Chondrocyte (in vitro differentiated cells): ENCODE measurements at regions not wholly inside any gene's neighbourhood (a gene's known extent, or its start where the extent isn't known, plus 50 kb on each side); places are given as distances from the start of the nearest gene placed in this dataset.

ENCODE experiments used
- DNase-seq: peaks from one replicate; pipeline ENCODE4 v3.0.0; 2021; ENCODE audit warnings: mixed read lengths, low spot score
- H3K27ac Mint-ChIP-seq: one replicate; pipeline ENCODE4 v1.8.0; 2021; ENCODE audit warnings: mild to moderate bottlenecking, moderate library complexity, mixed read lengths; ENCODE audit not compliant: unreplicated experiment
- H3K27me3 Mint-ChIP-seq: 2 replicates; pipeline ENCODE4 v1.8.0; 2021; ENCODE audit warnings: low read depth, mixed read lengths
- H3K36me3 Mint-ChIP-seq: 2 replicates; pipeline ENCODE4 v1.8.0; 2021; ENCODE audit warnings: low read depth, mixed read lengths
- H3K4me1 Mint-ChIP-seq: 2 replicates; pipeline ENCODE4 v1.8.0; 2021; ENCODE audit warnings: low read depth, mild to moderate bottlenecking, mixed read lengths
- H3K4me3 Mint-ChIP-seq: one replicate; pipeline ENCODE4 v1.8.0; 2021; ENCODE audit warnings: mild to moderate bottlenecking, moderate library complexity, mixed read lengths; ENCODE audit not compliant: unreplicated experiment
- H3K9me3 Mint-ChIP-seq: 2 replicates; pipeline ENCODE4 v1.8.0; 2021; ENCODE audit warnings: low read depth, mixed read lengths
- TF ChIP-seq, protein P1 (sequence below): fragments of 200-600 bp; sonication (generic); IDR thresholded peaks from 2 replicates; pipeline ENCODE4 v1.5.0; 2021; ENCODE audit warnings: antibody characterized with exemption, mild to moderate bottlenecking, moderate library complexity

DNA sequence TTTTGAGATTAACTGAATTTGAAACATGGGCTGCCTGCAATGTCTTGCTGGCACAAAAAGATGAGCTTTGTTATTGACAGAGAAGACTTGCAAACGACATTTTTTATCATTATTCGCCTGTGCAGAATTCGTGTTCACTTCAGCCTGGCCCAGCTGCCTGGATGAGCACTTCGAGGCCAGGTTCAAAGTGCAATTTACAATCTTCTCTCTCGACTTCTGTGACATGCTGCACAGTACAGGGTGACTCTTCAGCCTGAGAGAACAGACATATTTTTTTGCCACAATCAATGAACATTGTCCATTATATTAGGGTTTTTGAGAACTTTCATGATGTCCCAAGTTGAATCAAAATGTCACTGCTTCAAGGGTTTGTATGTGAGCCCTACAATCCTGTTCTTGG, 616.5 kb downstream of the SMARCA1 start:
- no peak for DNase-seq
- H3K36me3 Mint-ChIP-seq, result no peaks in the 10 kb centered on the region
- H3K4me3 Mint-ChIP-seq, result no peak overlapping the region
- no peaks in the 10 kb centered on the region for H3K4me1 Mint-ChIP-seq
- no peak overlapping the region for H3K27ac Mint-ChIP-seq
- TF ChIP-seq, protein P1, sequence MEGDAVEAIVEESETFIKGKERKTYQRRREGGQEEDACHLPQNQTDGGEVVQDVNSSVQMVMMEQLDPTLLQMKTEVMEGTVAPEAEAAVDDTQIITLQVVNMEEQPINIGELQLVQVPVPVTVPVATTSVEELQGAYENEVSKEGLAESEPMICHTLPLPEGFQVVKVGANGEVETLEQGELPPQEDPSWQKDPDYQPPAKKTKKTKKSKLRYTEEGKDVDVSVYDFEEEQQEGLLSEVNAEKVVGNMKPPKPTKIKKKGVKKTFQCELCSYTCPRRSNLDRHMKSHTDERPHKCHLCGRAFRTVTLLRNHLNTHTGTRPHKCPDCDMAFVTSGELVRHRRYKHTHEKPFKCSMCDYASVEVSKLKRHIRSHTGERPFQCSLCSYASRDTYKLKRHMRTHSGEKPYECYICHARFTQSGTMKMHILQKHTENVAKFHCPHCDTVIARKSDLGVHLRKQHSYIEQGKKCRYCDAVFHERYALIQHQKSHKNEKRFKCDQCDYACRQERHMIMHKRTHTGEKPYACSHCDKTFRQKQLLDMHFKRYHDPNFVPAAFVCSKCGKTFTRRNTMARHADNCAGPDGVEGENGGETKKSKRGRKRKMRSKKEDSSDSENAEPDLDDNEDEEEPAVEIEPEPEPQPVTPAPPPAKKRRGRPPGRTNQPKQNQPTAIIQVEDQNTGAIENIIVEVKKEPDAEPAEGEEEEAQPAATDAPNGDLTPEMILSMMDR, result no peak
- H3K27me3 Mint-ChIP-seq, result no peaks in the 10 kb centered on the region
- no peaks in the 10 kb centered on the region for H3K9me3 Mint-ChIP-seq

DNA sequence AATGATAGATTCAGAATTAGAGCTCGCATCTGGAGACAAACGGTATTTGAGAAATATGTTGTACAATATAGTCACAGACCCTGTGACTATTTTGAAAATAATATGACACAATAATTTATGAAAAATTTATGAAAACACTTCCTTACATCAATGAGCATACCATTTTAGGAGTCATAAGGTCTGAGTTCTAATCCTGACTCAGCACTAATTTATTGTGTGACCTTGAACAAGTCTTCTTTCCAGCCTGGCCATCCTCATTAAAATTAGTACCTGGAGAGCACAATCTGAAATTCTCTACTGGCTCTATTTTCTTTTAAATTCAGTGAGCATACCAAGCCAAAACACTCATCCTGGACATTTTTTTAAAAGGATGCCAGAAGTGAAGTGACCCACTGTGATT, 622.3 kb downstream of the SMARCA1 start:
- no peak overlapping the region for H3K27ac Mint-ChIP-seq
- TF ChIP-seq, protein P1, result no peak

DNA sequence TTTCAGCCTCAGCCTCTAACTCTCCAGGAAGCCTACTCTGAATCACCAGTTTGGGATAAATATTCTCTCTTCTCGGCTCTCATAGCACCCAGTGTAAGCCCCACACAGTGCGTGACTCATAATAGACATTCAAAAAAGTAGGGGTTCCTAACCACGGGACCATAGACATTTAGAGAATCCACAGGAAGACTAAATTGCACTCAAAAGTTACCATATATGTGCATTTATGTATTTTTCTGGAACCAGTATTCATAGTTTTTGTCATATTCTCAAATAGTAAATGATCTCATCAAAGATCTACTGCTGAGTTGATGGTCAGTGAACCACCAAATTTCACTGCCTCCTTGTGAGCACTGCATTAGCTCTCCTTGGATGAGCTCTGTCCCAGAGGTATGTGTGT, 625.7 kb downstream of the SMARCA1 start:
- DNase-seq, result no peak
- TF ChIP-seq, protein P1, result no peak
- no peak overlapping the region for H3K27ac Mint-ChIP-seq
- no peaks in the 10 kb centered on the region for H3K27me3 Mint-ChIP-seq
- no peaks in the 10 kb centered on the region for H3K36me3 Mint-ChIP-seq
- no peaks in the 10 kb centered on the region for H3K4me1 Mint-ChIP-seq
- H3K9me3 Mint-ChIP-seq, result no peaks in the 10 kb centered on the region
- H3K4me3 Mint-ChIP-seq, result no peak overlapping the region

More for the DNA sequence above, 622.3 kb downstream of the SMARCA1 start:
- no peaks in the 10 kb centered on the region for H3K4me1 Mint-ChIP-seq
- H3K36me3 Mint-ChIP-seq, result no peaks in the 10 kb centered on the region
- DNase-seq, result no peak
- H3K27me3 Mint-ChIP-seq, result no peaks in the 10 kb centered on the region
- no peaks in the 10 kb centered on the region for H3K9me3 Mint-ChIP-seq
- no peak overlapping the region for H3K4me3 Mint-ChIP-seq

DNA sequence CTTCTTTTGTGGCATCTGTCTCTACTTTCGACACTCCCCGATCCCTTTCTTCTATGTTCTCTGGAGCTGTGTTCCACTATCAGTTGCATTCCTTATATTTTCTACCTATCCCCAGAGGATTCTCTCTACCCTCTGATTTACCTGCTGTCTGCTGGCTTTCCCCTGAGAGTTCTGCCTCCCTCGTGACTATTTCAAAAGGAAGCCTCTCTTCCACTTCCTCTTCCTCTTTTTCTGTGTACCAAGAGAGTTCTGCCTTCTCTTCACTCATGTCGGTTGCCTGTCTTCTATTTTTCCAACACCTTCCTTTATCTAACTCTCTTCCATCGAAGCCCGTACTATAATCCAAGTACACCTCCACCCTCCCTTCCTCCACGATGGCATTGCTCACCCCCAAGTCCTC, 631.7 kb downstream of the SMARCA1 start:
- TF ChIP-seq, protein P1, result no peak
- H3K4me3 Mint-ChIP-seq, result no peak overlapping the region
- peaks cover 2% of the 10 kb centered on the region for H3K9me3 Mint-ChIP-seq
- H3K36me3 Mint-ChIP-seq, result no peaks in the 10 kb centered on the region
- DNase-seq, result no peak
- H3K27me3 Mint-ChIP-seq, result no peaks in the 10 kb centered on the region
- H3K4me1 Mint-ChIP-seq, result no peaks in the 10 kb centered on the region
- H3K27ac Mint-ChIP-seq, result no peak overlapping the region

DNA sequence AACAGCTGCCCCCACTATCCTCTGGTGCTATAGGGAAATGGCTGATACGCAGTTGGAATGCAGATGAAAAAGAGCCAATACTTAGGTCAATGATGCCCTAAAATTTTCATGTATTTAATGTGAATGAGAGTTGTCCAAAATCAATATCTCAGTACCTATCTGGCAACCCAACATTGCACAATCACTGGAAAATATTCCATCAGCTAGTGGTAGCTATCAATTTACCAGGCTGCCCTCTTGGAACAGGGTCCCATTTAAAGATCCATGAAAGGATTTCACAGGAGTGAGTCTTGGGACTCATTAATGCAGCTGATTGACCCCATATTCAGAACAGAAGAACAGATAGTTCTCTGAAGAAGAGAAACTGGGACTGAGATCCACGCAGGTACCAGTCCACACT, 638.9 kb downstream of the SMARCA1 start:
- H3K27ac Mint-ChIP-seq, result no peak overlapping the region
- no peaks in the 10 kb centered on the region for H3K4me1 Mint-ChIP-seq
- H3K4me3 Mint-ChIP-seq, result no peak overlapping the region
- TF ChIP-seq, protein P1, result no peak
- no peaks in the 10 kb centered on the region for H3K36me3 Mint-ChIP-seq
- H3K27me3 Mint-ChIP-seq, result no peaks in the 10 kb centered on the region
- peaks cover 2% of the 10 kb centered on the region for H3K9me3 Mint-ChIP-seq
- DNase-seq, result no peak
